Activated naive CD4-positive, alpha-beta T cell treated with anti-CD3 and anti-CD28 coated beads for 36 hours (primary cell): ENCODE measurements at regions not wholly inside any gene's neighbourhood (a gene's known extent, or its start where the extent isn't known, plus 50 kb on each side); places are given as distances from the start of the nearest gene placed in this dataset.
"Not testable (repeated sequence)": the region's sequence is repeated elsewhere in the genome, so short reads cannot be mapped to it uniquely, and the experiment has no call there.

Experiments
- CTCF ChIA-PET: fragments of 350-600 bp; sonication (Branson Sonifier 250); formaldehyde crosslinking; loops from one replicate; lab custom pipeline; 2021; ENCODE audit warnings: antibody characterized with exemption; lab: Charles Lee
- DNase-seq: peaks from one replicate; pipeline ENCODE4 v3.0.0-alpha.2; 2020
- H3K27ac Mint-ChIP-seq: one replicate; pipeline ENCODE4 v1.8.0; 2021; ENCODE audit warnings: mild to moderate bottlenecking, mixed read lengths
- H3K27me3 Mint-ChIP-seq: one replicate; pipeline ENCODE4 v1.8.0; 2021; ENCODE audit warnings: low read depth, mixed read lengths
- H3K36me3 Mint-ChIP-seq: one replicate; pipeline ENCODE4 v1.8.0; 2021; ENCODE audit warnings: low read depth, mixed read lengths
- H3K4me1 Mint-ChIP-seq: one replicate; pipeline ENCODE4 v1.8.0; 2021; ENCODE audit warnings: low read depth, mixed read lengths
- H3K4me3 Mint-ChIP-seq: one replicate; pipeline ENCODE4 v1.8.0; 2021; ENCODE audit warnings: mild to moderate bottlenecking, moderate library complexity, mixed read lengths
- H3K9me3 Mint-ChIP-seq: one replicate; pipeline ENCODE4 v1.8.0; 2021; ENCODE audit warnings: mixed read lengths
- intact Hi-C: fragments of 100-400 bp; cut with micrococcal nuclease; formaldehyde crosslinking; loops from one replicate; pipeline ENCODE4 v1.15.1; 2023

- no peak for DNase-seq
- Mint-ChIP-seq H3K4me3 (no peak overlapping the region), H3K4me1 (no peaks in the 10 kb centered on the region), H3K27ac (no peak overlapping the region), H3K9me3 (peaks cover 9% of the 10 kb centered on the region), H3K36me3 (no peaks in the 10 kb centered on the region), H3K27me3 (no peaks in the 10 kb centered on the region)
- CTCF ChIA-PET, result no interaction called here
- intact Hi-C loops, result no loop called here
These were observed 108.1 kb upstream of the HAO2 start for GRCh38 chr1:119260506-119260905.

GRCh38 chr1:119266386-119266785, 102.2 kb upstream of the HAO2 start:
- CTCF ChIA-PET, result no interaction called here
- peaks cover 6% of the 10 kb centered on the region for H3K27me3 Mint-ChIP-seq
- no peaks in the 10 kb centered on the region for H3K9me3 Mint-ChIP-seq
- H3K36me3 Mint-ChIP-seq, result no peaks in the 10 kb centered on the region
- intact Hi-C loops, result no loop called here
- no peak overlapping the region for H3K27ac Mint-ChIP-seq
- no peaks in the 10 kb centered on the region for H3K4me1 Mint-ChIP-seq
- no peak overlapping the region for H3K4me3 Mint-ChIP-seq
- DNase-seq, result peak; percentile 6

GRCh38 chr1:119266858-119267257, 101.7 kb upstream of the HAO2 start:
- Mint-ChIP-seq H3K27ac (no peak overlapping the region), H3K4me3 (no peak overlapping the region), H3K4me1 (no peaks in the 10 kb centered on the region), H3K27me3 (peaks cover 6% of the 10 kb centered on the region), H3K36me3 (no peaks in the 10 kb centered on the region), H3K9me3 (no peaks in the 10 kb centered on the region)
- no peak for DNase-seq
- CTCF ChIA-PET, result no interaction called here
- intact Hi-C loops, result no loop called here

- H3K27me3 Mint-ChIP-seq, DNase-seq, H3K4me1 Mint-ChIP-seq, CTCF ChIA-PET, H3K27ac Mint-ChIP-seq, H3K36me3 Mint-ChIP-seq, intact Hi-C loops, H3K4me3 Mint-ChIP-seq, H3K9me3 Mint-ChIP-seq: not testable (repeated sequence)
These were observed 101.3 kb upstream of the HAO2 start for GRCh38 chr1:119267288-119267687.

GRCh38 chr1:119268879-119269278, 99.7 kb upstream of the HAO2 start:
- peaks cover 6% of the 10 kb centered on the region for H3K27me3 Mint-ChIP-seq
- no peaks in the 10 kb centered on the region for H3K4me1 Mint-ChIP-seq
- no peak overlapping the region for H3K4me3 Mint-ChIP-seq
- H3K36me3 Mint-ChIP-seq, result no peaks in the 10 kb centered on the region
- DNase-seq, result no peak
- H3K27ac Mint-ChIP-seq, result no peak overlapping the region
- H3K9me3 Mint-ChIP-seq, result no peaks in the 10 kb centered on the region
- CTCF ChIA-PET, result no interaction called here
- intact Hi-C loops, result no loop called here

- Mint-ChIP-seq H3K27me3 (no peaks in the 10 kb centered on the region), H3K27ac (no peak overlapping the region), H3K4me3 (no peak overlapping the region), H3K4me1 (no peaks in the 10 kb centered on the region), H3K36me3 (no peaks in the 10 kb centered on the region), H3K9me3 (no peaks in the 10 kb centered on the region)
- intact Hi-C loops, result loop anchor here (2.0 to 5.0 kb wide), 3 partner anchors 133 to 1121 kb away; partner anchors contain the start of gene WARS2
- DNase-seq, result peak; percentile 70
- CTCF ChIA-PET, result interaction anchor here (0.6 to 2.3 kb wide), 21 partner anchors 8 to 400 kb away, joined by 3 to 10 read pairs (median 4); no protein-coding TSS in a partner anchor
These were observed 93.1 kb upstream of the HAO2 start for GRCh38 chr1:119275145-119276134.

- CTCF ChIA-PET, result interaction anchor here (0.6 to 1.7 kb wide), 10 partner anchors 9 to 292 kb away, joined by 3 to 11 read pairs (median 4); no protein-coding TSS in a partner anchor
- no peak overlapping the region for H3K4me3 Mint-ChIP-seq
- H3K27ac Mint-ChIP-seq, result no peak overlapping the region
- H3K27me3 Mint-ChIP-seq, result no peaks in the 10 kb centered on the region
- intact Hi-C loops, result loop anchor here (2.0 to 5.0 kb wide), 3 partner anchors 134 to 1122 kb away; partner anchors contain the start of gene WARS2
- no peaks in the 10 kb centered on the region for H3K36me3 Mint-ChIP-seq
- H3K9me3 Mint-ChIP-seq, result no peaks in the 10 kb centered on the region
- H3K4me1 Mint-ChIP-seq, result no peaks in the 10 kb centered on the region
- DNase-seq, result peak; percentile 24
These were observed 92.0 kb upstream of the HAO2 start for GRCh38 chr1:119276558-119276957.

- CTCF ChIA-PET, result no interaction called here
- Mint-ChIP-seq H3K36me3 (no peaks in the 10 kb centered on the region), H3K4me1 (no peaks in the 10 kb centered on the region), H3K9me3 (no peaks in the 10 kb centered on the region), H3K27me3 (no peaks in the 10 kb centered on the region), H3K27ac (no peak overlapping the region), H3K4me3 (no peak overlapping the region)
- no peak for DNase-seq
- intact Hi-C loops, result loop anchor here (5.0 to 10.0 kb wide), 3 partner anchors 137 to 265 kb away; partner anchors contain the start of gene WARS2
These were observed 88.9 kb upstream of the HAO2 start for GRCh38 chr1:119279456-119280381.

GRCh38 chr1:119285482-119285881, 83.1 kb upstream of the HAO2 start:
- Mint-ChIP-seq H3K4me1 (no peaks in the 10 kb centered on the region), H3K27ac (no peak overlapping the region), H3K4me3 (no peak overlapping the region), H3K9me3 (no peaks in the 10 kb centered on the region), H3K36me3 (no peaks in the 10 kb centered on the region), H3K27me3 (peaks cover 11% of the 10 kb centered on the region)
- no peak for DNase-seq
- intact Hi-C loops, result loop anchor here (10.0 kb wide), 1 partner anchor 259 kb away; no protein-coding TSS in a partner anchor
- CTCF ChIA-PET, result interaction anchor here (0.6 to 2.7 kb wide), 7 partner anchors 9 to 736 kb away, joined by 3 to 7 read pairs (median 3); no protein-coding TSS in a partner anchor

- H3K4me3 Mint-ChIP-seq, result no peak overlapping the region
- CTCF ChIA-PET, result interaction anchor here (0.7 to 2.7 kb wide), 8 partner anchors 10 to 388 kb away, joined by 3 to 10 read pairs (median 4); no protein-coding TSS in a partner anchor
These were observed 81.9 kb upstream of the HAO2 start for GRCh38 chr1:119286587-119287181.

GRCh38 chr1:119288751-119289150, 79.8 kb upstream of the HAO2 start:
- no peak overlapping the region for H3K27ac Mint-ChIP-seq
- no peak for DNase-seq
- peaks cover 20% of the 10 kb centered on the region for H3K27me3 Mint-ChIP-seq
- intact Hi-C loops, result loop anchor here (10.0 kb wide), 1 partner anchor 256 kb away; no protein-coding TSS in a partner anchor
- no peaks in the 10 kb centered on the region for H3K9me3 Mint-ChIP-seq
- no peaks in the 10 kb centered on the region for H3K36me3 Mint-ChIP-seq
- H3K4me3 Mint-ChIP-seq, result no peak overlapping the region
- no peaks in the 10 kb centered on the region for H3K4me1 Mint-ChIP-seq
- CTCF ChIA-PET, result interaction anchor here (0.7 to 2.1 kb wide), 4 partner anchors 12 to 79 kb away, joined by 3 to 11 read pairs (median 7); no protein-coding TSS in a partner anchor

More at GRCh38 chr1:119286587-119287181, 81.9 kb upstream of the HAO2 start:
- Mint-ChIP-seq H3K4me1 (no peaks in the 10 kb centered on the region), H3K27me3 (peaks cover 13% of the 10 kb centered on the region), H3K36me3 (no peaks in the 10 kb centered on the region), H3K9me3 (no peaks in the 10 kb centered on the region), H3K27ac (no peak overlapping the region)
- intact Hi-C loops, result loop anchor here (1.0 to 10.0 kb wide), 5 partner anchors 42 to 388 kb away; no protein-coding TSS in a partner anchor
- peak; percentile 47 for DNase-seq
